ENCODE measurements at regions not wholly inside any gene's neighbourhood (a gene's known extent, or its start where the extent isn't known, plus 50 kb on each side); places are given as distances from the start of the nearest gene placed in this dataset.

- no peak overlapping the region for H2BK120ac ChIP-seq (ENCODE audit: low read depth, low read length)
- H2BK5ac ChIP-seq (ENCODE audit: low read depth, low read length, poor library complexity, severe bottlenecking) = no peak overlapping the region
- no peak overlapping the region for H2BK15ac ChIP-seq (ENCODE audit: low read depth, low read length)
- no peaks in the 10 kb centered on the region for H3K27me3 ChIP-seq (ENCODE audit: control insufficient read depth, insufficient read depth, low read length)
- ATAC-seq (ENCODE audit: low read depth) (no peak), DNase-seq (no peak)
- no peak overlapping the region for H2BK20ac ChIP-seq (ENCODE audit: low read depth, low read length)
- H3K9me1 ChIP-seq (ENCODE audit: insufficient read depth, low read length) = no peaks in the 10 kb centered on the region
- H3K14ac ChIP-seq (replicated peaks; ENCODE audit: low read depth, low read length) = no peak overlapping the region
- no peak overlapping the region for H4K5ac ChIP-seq (ENCODE audit: low read depth, low read length)
- H3K79me1 ChIP-seq (ENCODE audit: low read depth in 1 of 2, low read length in 2 of 2) = no peaks in the 10 kb centered on the region
- WGBS, 2 experiments (ENCODE audit: extremely low coverage in 2 of 2, insufficient read length in 1 of 2) = no CpG with 5 or more reads among the region's 1 CpG
- dilution Hi-C loops (cut with HindIII; ENCODE audit: low sequenced_read_pairs, unreplicated experiment) = no loop called here
- H3K56ac ChIP-seq (ENCODE audit: extremely low read depth, insufficient read depth, low read length) = no peak overlapping the region
- ChIA-PET CTCF (no interaction called here), POLR2A (ENCODE audit: unreplicated experiment) (no interaction called here)
- H3K4ac ChIP-seq (ENCODE audit: low read depth, low read length) = no peak overlapping the region
- TF ChIP-seq SMC3 (IDR thresholded peaks at IDR 0.05; ENCODE audit: low read depth, low read length) (no peak), MAFK (IDR thresholded peaks at IDR 0.05; ENCODE audit: low read depth, low read length) (no peak), BHLHE40 (IDR thresholded peaks at IDR 0.05; ENCODE audit: low read depth, low read length) (no peak), RAD21 (IDR thresholded peaks at IDR 0.05; ENCODE audit: low read length) (no peak), MAZ (IDR thresholded peaks at IDR 0.05; ENCODE audit: borderline replicate concordance, low read depth, low read length) (no peak), RCOR1 (IDR thresholded peaks at IDR 0.05; ENCODE audit: insufficient replicate concordance, low read length) (no peak), MXI1 (IDR thresholded peaks at IDR 0.05; ENCODE audit: borderline replicate concordance, low read depth, low read length) (no peak), POLR2A (IDR thresholded peaks at IDR 0.05; ENCODE audit: low read depth, low read length) (no peak), RFX5 (IDR thresholded peaks at IDR 0.05; ENCODE audit: low read depth, low read length) (no peak)
- TF ChIP-seq, protein P1, sequence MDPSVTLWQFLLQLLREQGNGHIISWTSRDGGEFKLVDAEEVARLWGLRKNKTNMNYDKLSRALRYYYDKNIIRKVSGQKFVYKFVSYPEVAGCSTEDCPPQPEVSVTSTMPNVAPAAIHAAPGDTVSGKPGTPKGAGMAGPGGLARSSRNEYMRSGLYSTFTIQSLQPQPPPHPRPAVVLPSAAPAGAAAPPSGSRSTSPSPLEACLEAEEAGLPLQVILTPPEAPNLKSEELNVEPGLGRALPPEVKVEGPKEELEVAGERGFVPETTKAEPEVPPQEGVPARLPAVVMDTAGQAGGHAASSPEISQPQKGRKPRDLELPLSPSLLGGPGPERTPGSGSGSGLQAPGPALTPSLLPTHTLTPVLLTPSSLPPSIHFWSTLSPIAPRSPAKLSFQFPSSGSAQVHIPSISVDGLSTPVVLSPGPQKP (IDR thresholded peaks at IDR 0.05; ENCODE audit: borderline replicate concordance, low read depth, low read length) = no peak
- TF ChIP-seq, protein P2, sequence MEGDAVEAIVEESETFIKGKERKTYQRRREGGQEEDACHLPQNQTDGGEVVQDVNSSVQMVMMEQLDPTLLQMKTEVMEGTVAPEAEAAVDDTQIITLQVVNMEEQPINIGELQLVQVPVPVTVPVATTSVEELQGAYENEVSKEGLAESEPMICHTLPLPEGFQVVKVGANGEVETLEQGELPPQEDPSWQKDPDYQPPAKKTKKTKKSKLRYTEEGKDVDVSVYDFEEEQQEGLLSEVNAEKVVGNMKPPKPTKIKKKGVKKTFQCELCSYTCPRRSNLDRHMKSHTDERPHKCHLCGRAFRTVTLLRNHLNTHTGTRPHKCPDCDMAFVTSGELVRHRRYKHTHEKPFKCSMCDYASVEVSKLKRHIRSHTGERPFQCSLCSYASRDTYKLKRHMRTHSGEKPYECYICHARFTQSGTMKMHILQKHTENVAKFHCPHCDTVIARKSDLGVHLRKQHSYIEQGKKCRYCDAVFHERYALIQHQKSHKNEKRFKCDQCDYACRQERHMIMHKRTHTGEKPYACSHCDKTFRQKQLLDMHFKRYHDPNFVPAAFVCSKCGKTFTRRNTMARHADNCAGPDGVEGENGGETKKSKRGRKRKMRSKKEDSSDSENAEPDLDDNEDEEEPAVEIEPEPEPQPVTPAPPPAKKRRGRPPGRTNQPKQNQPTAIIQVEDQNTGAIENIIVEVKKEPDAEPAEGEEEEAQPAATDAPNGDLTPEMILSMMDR (conservative IDR thresholded peaks at IDR 0.05; ENCODE audit: low read depth, low read length) = no peak
- peaks cover 3% of the 10 kb centered on the region; the same call in 1 of the 2 replicates for H3K4me1 ChIP-seq (ENCODE audit: control insufficient read depth, insufficient read depth, low read length)
- no peak overlapping the region for H4K91ac ChIP-seq (ENCODE audit: insufficient read depth, low read depth, low read length)
- intact Hi-C loops (cut with micrococcal nuclease) = no loop called here
- no peak overlapping the region for H3K18ac ChIP-seq (ENCODE audit: low read depth, low read length)
- H2AFZ ChIP-seq (replicated peaks; ENCODE audit: low read length, poor library complexity) = no peak overlapping the region
- in situ Hi-C loops (cut with MboI; ENCODE audit: low sequenced_read_pairs) = no loop called here
- no peak overlapping the region for H3K27ac ChIP-seq (ENCODE audit: insufficient read depth, low read length)
- H3K9me3 ChIP-seq (ENCODE audit: control insufficient read depth, insufficient read depth, low read length) = no peaks in the 10 kb centered on the region
- no peaks in the 10 kb centered on the region for H3K36me3 ChIP-seq (ENCODE audit: control insufficient read depth, insufficient read depth, low read length)
- H3K4me3 ChIP-seq (ENCODE audit: insufficient read depth, low read depth, low read length) = no peak overlapping the region
- BruUV-seq (replicated peaks) = no TSS peak
- no peak overlapping the region for H3K23ac ChIP-seq (ENCODE audit: low read depth, low read length)
- no peak overlapping the region for H2AK5ac ChIP-seq (ENCODE audit: low read depth, low read length)
- H4K8ac ChIP-seq (ENCODE audit: low read depth in 2 of 2, low read length in 2 of 2) = no peak overlapping the region
- H2AK9ac ChIP-seq (replicated peaks; ENCODE audit: low read depth, low read length, poor library complexity) = no peak overlapping the region
- H4K20me1 ChIP-seq (ENCODE audit: insufficient read depth, low read length) = no peaks in the 10 kb centered on the region
- H3K4me2 ChIP-seq (ENCODE audit: low read depth, low read length) = no peak overlapping the region
- H3K9ac ChIP-seq (ENCODE audit: low read depth, low read length) = no peak overlapping the region
Measured at GRCh38 chr11:128238521-128239265, 348.7 kb downstream of the ETS1 start.
